Chondrocyte (in vitro differentiated cells): ENCODE measurements at regions not wholly inside any gene's neighbourhood (a gene's known extent, or its start where the extent isn't known, plus 50 kb on each side); places are given as distances from the start of the nearest gene placed in this dataset.

Source experiments
- DNase-seq: peaks from one replicate; pipeline ENCODE4 v3.0.0; 2021; ENCODE audit warnings: mixed read lengths, low spot score
- H3K27ac Mint-ChIP-seq: one replicate; pipeline ENCODE4 v1.8.0; 2021; ENCODE audit warnings: mild to moderate bottlenecking, moderate library complexity, mixed read lengths; ENCODE audit not compliant: unreplicated experiment
- H3K27me3 Mint-ChIP-seq: 2 replicates; pipeline ENCODE4 v1.8.0; 2021; ENCODE audit warnings: low read depth, mixed read lengths
- H3K36me3 Mint-ChIP-seq: 2 replicates; pipeline ENCODE4 v1.8.0; 2021; ENCODE audit warnings: low read depth, mixed read lengths
- H3K4me1 Mint-ChIP-seq: 2 replicates; pipeline ENCODE4 v1.8.0; 2021; ENCODE audit warnings: low read depth, mild to moderate bottlenecking, mixed read lengths
- H3K4me3 Mint-ChIP-seq: one replicate; pipeline ENCODE4 v1.8.0; 2021; ENCODE audit warnings: mild to moderate bottlenecking, moderate library complexity, mixed read lengths; ENCODE audit not compliant: unreplicated experiment
- H3K9me3 Mint-ChIP-seq: 2 replicates; pipeline ENCODE4 v1.8.0; 2021; ENCODE audit warnings: low read depth, mixed read lengths
- TF ChIP-seq, protein P1 (sequence below): fragments of 200-600 bp; sonication (generic); IDR thresholded peaks from 2 replicates; pipeline ENCODE4 v1.5.0; 2021; ENCODE audit warnings: antibody characterized with exemption, mild to moderate bottlenecking, moderate library complexity

DNA sequence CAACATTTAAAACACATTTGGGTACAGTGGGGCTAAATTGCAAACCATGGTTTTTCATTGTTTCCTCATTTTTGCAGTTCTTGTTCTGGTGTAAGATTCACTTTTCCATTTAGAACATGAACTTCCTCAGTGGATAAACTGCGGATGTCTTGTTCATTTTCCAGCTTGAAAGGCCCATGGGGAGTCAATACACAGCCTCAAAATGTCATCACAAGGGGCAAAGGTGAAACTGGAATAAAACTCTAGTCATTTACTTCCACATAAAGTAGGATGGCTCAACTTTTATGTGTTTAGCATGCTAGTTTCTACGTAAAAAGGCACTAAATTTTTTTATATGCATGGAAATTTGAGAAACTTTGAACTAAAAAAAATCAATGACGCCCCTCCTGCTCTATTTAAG lies 718.8 kb downstream of the TLR4 start:
- Mint-ChIP-seq H3K4me3 (no peak overlapping the region), H3K36me3 (no peaks in the 10 kb centered on the region), H3K27me3 (no peaks in the 10 kb centered on the region), H3K9me3 (no peaks in the 10 kb centered on the region), H3K4me1 (no peaks in the 10 kb centered on the region), H3K27ac (no peak overlapping the region)
- TF ChIP-seq, protein P1, sequence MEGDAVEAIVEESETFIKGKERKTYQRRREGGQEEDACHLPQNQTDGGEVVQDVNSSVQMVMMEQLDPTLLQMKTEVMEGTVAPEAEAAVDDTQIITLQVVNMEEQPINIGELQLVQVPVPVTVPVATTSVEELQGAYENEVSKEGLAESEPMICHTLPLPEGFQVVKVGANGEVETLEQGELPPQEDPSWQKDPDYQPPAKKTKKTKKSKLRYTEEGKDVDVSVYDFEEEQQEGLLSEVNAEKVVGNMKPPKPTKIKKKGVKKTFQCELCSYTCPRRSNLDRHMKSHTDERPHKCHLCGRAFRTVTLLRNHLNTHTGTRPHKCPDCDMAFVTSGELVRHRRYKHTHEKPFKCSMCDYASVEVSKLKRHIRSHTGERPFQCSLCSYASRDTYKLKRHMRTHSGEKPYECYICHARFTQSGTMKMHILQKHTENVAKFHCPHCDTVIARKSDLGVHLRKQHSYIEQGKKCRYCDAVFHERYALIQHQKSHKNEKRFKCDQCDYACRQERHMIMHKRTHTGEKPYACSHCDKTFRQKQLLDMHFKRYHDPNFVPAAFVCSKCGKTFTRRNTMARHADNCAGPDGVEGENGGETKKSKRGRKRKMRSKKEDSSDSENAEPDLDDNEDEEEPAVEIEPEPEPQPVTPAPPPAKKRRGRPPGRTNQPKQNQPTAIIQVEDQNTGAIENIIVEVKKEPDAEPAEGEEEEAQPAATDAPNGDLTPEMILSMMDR, result no peak
- DNase-seq, result no peak

DNA sequence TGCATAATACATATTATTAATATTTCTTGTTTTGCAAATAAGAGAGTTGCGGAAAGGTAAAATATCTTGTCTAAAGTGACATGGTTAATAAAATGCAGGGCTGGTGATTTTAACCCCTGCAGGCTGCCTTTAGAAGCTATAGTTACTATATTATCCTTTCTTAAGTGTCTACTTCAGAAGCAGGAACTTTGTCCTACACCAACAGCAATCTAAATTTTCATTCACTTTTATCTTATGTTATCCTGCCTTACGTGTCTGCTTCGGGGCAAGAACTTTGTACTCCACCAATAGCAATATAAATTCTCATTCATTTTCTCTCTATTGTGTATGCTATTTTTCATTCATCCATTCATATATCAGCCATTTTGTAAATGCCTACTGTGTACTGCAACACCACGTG lies 719.5 kb downstream of the TLR4 start:
- Mint-ChIP-seq H3K4me3 (no peak overlapping the region), H3K36me3 (no peaks in the 10 kb centered on the region), H3K27ac (no peak overlapping the region), H3K9me3 (no peaks in the 10 kb centered on the region), H3K4me1 (no peaks in the 10 kb centered on the region), H3K27me3 (no peaks in the 10 kb centered on the region)
- no peak for DNase-seq
- TF ChIP-seq, protein P1, result no peak

DNA sequence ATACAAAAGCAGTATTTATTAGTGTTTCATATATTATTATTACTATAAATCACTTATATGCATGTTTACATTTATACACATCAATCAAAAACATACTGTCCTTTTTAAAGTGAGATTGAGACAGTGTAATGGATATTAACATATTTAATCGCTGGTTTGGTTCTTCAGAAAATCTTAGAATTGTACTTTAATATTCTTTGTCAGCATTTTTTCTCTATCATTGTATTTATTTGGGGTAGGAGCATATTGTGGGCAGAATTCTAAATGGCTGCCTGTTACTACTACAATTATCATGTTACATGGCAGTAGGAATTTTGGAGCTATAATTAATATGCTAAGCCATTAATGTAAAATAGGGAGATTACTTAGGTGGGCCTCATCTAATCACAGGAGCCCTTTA lies 722.6 kb downstream of the TLR4 start:
- no peak for DNase-seq
- Mint-ChIP-seq H3K27me3 (no peaks in the 10 kb centered on the region), H3K4me3 (no peak overlapping the region), H3K9me3 (no peaks in the 10 kb centered on the region), H3K36me3 (no peaks in the 10 kb centered on the region), H3K4me1 (no peaks in the 10 kb centered on the region), H3K27ac (no peak overlapping the region)
- TF ChIP-seq, protein P1, result no peak

DNA sequence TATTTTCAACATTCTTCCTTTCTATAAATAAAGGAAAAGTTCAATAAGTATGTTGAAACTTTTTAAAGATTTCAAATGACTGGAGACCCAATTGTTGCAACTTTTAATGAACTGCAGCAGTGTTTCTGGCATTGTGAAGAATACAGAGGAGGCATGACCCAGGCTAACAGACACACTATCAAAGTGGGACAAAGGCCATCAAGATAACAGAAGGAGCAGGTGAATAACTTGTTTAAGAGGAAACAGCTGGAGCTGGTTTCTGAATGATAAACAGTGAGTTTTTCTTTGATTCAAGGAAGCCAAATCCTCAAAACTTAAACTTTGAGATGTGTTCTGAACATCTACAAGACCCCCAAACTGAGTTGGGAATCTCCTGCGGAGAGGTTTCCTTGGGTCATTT lies 734.6 kb downstream of the TLR4 start:
- no peak for DNase-seq
- no peaks in the 10 kb centered on the region for H3K36me3 Mint-ChIP-seq
- H3K27me3 Mint-ChIP-seq, result no peaks in the 10 kb centered on the region
- TF ChIP-seq, protein P1, result no peak
- H3K9me3 Mint-ChIP-seq, result no peaks in the 10 kb centered on the region
- no peak overlapping the region for H3K27ac Mint-ChIP-seq
- no peaks in the 10 kb centered on the region for H3K4me1 Mint-ChIP-seq
- no peak overlapping the region for H3K4me3 Mint-ChIP-seq

DNA sequence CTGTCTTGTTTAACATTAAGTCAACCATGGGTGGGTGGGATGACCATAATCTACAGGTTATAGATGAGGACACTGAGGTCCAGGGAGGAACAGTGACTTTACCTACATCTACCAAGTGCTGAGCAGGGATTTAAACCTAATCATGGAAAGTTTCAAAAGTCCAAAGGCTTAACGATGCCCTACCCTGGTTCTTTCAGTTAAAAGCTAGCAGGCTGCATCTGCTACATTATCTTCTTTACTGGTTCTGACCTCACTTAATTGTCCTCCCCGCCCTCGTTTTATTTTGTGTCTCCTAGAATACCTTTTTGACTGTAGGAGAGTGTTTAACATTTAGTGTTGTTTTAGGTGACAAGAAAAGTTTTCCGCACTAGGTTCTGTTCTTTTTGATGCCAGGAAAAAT lies 735.2 kb downstream of the TLR4 start:
- Mint-ChIP-seq H3K9me3 (no peaks in the 10 kb centered on the region), H3K4me1 (no peaks in the 10 kb centered on the region), H3K27me3 (no peaks in the 10 kb centered on the region), H3K27ac (no peak overlapping the region), H3K4me3 (no peak overlapping the region), H3K36me3 (no peaks in the 10 kb centered on the region)
- TF ChIP-seq, protein P1, result no peak
- no peak for DNase-seq
